Mucosa of rectum (tissue), 2 donors: ENCODE measurements at regions not wholly inside any gene's neighbourhood (a gene's known extent, or its start where the extent isn't known, plus 50 kb on each side); places are given as distances from the start of the nearest gene placed in this dataset.

Experiments used
- H3K27ac ChIP-seq, 2 donors: one replicate each; pipeline ENCODE4 v1.7.0; 2013; ENCODE audit warnings: inconsistent platforms in 2 of 2, low read depth in 2 of 2, low read length in 2 of 2
- H3K27me3 ChIP-seq, 2 donors: one replicate each; pipeline ENCODE4 v1.7.0; 2013; ENCODE audit warnings: low read length in 2 of 2; ENCODE audit not compliant: control insufficient read depth in 2 of 2, insufficient read depth in 2 of 2
- H3K36me3 ChIP-seq, 2 donors: one replicate each; pipeline ENCODE4 v1.7.0; 2013; ENCODE audit warnings: low read length in 2 of 2; ENCODE audit not compliant: control insufficient read depth in 2 of 2, insufficient read depth in 2 of 2
- H3K4me1 ChIP-seq, 2 donors: one replicate each; pipeline ENCODE4 v1.7.0; 2013; ENCODE audit warnings: low read length in 2 of 2, mild to moderate bottlenecking in 1 of 2; ENCODE audit not compliant: control insufficient read depth in 2 of 2, insufficient read depth in 2 of 2
- H3K4me3 ChIP-seq, 2 donors: one replicate each; pipeline ENCODE4 v1.7.0; 2013; ENCODE audit warnings: low read length in 2 of 2
- H3K9ac ChIP-seq, 2 donors: one replicate each; pipeline ENCODE4 v1.7.0; 2013; ENCODE audit warnings: low read length in 2 of 2, low read depth in 1 of 2, mild to moderate bottlenecking in 1 of 2
- H3K9me3 ChIP-seq, 2 donors: one replicate each; pipeline ENCODE4 v1.7.0; 2013; ENCODE audit warnings: low read length in 2 of 2; ENCODE audit not compliant: control insufficient read depth in 2 of 2
- donor health status: healthy.
- donor health status: Normal muscosa, but diverticular disease.

DNA sequence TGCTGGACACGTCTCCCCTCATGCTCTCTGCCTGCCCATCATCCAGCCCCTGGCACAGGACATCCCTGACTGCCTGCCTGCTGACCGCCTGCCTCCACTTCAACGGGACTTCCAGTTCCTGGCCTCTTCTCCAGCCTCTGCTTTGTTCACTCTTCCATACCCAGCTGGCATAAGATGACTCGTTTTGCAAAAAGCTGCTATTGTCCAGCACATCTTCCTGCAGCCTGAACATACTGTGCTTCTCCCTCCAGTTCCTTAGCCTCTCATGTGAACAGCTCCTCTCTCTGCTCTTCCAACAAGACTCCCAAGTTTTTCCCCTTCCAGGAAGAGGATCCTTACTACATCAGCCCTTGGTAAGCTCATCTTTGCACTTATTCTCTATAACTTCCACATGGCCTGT is 62.4 kb upstream of the SKOR2 start:
- no peaks in the 10 kb centered on the region for H3K36me3 ChIP-seq
- H3K9ac ChIP-seq = no peak overlapping the region
- H3K4me3 ChIP-seq = no peak overlapping the region
- no peak overlapping the region for H3K27ac ChIP-seq
- no peaks in the 10 kb centered on the region for H3K4me1 ChIP-seq
- H3K27me3 ChIP-seq = no peaks in the 10 kb centered on the region
- no peaks in the 10 kb centered on the region for H3K9me3 ChIP-seq

DNA sequence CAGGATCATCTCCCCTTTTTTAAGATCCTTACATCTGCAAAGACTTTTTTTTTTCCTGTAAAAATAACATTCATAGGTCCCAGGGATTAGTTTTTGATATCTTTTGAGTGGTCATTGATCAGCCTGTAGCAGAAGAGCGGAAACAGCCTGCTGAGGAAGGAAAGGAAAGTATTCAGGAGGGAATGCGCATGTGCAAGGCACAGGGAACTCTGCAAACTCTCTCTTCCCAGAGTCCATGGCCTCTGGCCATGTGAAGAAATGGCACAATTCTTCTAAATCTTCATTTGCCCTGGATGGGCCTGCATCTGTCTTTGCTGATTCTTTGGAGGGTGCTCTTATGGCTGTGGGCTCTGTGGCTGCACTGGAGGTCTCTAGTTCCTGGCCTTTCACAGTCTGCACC is 60.1 kb upstream of the SKOR2 start:
- Histone ChIP-seq H3K4me1 (no peaks in the 10 kb centered on the region), H3K9ac (no peak overlapping the region), H3K9me3 (no peaks in the 10 kb centered on the region), H3K4me3 (no peak overlapping the region), H3K36me3 (no peaks in the 10 kb centered on the region), H3K27ac (no peak overlapping the region), H3K27me3 (no peaks in the 10 kb centered on the region)
